ENCODE measurements at regions not wholly inside any gene's neighbourhood (a gene's known extent, or its start where the extent isn't known, plus 50 kb on each side); places are given as distances from the start of the nearest gene placed in this dataset.

- no peak for TF ChIP-seq CTCF (IDR thresholded peaks at IDR 0.05)
- ATAC-seq, result no peak
- H3K4me1 ChIP-seq (ENCODE audit: low read depth), result no peaks in the 10 kb centered on the region
- H3K4me3 ChIP-seq, result no peak overlapping the region
- no peaks in the 10 kb centered on the region for H3K36me3 ChIP-seq (ENCODE audit: low read depth)
- intact Hi-C loops (cut with DNase I, micrococcal nuclease), result no loop called here
- H3K9me3 ChIP-seq, result no peaks in the 10 kb centered on the region
- no peak for DNase-seq
Observed at GRCh38 chr17:34166352-34166751, 88.7 kb upstream of the CCL2 start.

GRCh38 chr17:34167354-34167753 lies 87.7 kb upstream of the CCL2 start:
- no peak for TF ChIP-seq CTCF (IDR thresholded peaks at IDR 0.05)
- intact Hi-C loops (cut with DNase I, micrococcal nuclease), result no loop called here
- H3K36me3 ChIP-seq (ENCODE audit: low read depth), result no peaks in the 10 kb centered on the region
- H3K4me3 ChIP-seq, result no peak overlapping the region
- ATAC-seq (no peak), DNase-seq (no peak)
- H3K4me1 ChIP-seq (ENCODE audit: low read depth), result no peaks in the 10 kb centered on the region
- no peaks in the 10 kb centered on the region for H3K9me3 ChIP-seq

DNA sequence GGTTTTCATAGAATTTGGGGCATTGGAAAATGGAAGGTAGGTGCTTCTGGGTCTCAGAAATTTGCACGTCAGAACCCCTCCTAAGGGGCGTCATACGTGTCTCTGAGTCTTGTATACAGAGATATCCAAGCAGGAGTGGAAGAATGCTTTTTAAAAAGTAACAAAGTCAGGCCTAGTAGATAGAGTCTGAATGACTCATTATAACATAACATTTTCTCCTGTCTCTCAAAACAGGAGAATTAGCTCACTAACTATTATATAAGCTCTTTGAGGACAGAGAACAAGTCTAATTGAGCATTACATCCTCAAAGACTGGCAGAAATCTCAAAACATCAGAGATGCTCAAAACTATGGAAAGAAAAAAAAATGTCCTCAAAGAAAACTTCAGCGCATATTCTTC lies 86.1 kb upstream of the CCL2 start:
- intact Hi-C loops (cut with DNase I, micrococcal nuclease), result no loop called here
- no peaks in the 10 kb centered on the region for H3K36me3 ChIP-seq (ENCODE audit: low read depth)
- DNase-seq (no peak), ATAC-seq (no peak)
- TF ChIP-seq CTCF (IDR thresholded peaks at IDR 0.05), result no peak
- no peaks in the 10 kb centered on the region for H3K9me3 ChIP-seq
- no peaks in the 10 kb centered on the region for H3K4me1 ChIP-seq (ENCODE audit: low read depth)
- H3K4me3 ChIP-seq, result no peak overlapping the region

DNA sequence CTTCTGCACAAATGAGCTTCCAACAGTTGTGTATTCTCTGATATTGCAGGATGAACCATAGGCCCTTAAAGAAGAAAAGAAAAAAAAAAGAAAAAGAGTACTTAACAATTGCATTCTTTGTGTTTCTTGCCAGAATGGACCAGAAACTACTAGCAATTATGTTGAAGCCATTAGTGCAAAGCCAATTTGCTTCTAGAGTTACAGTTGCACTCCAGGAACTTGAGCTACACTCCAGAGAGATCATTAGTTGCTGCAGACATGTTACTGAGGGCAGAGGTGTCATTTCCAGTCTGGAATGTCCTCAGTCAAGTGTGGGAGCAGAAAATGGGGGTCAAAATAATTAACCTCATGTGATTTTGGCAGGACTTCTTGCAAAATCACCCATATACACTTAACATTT lies 85.6 kb upstream of the CCL2 start:
- ATAC-seq (no peak), DNase-seq (no peak)
- intact Hi-C loops (cut with DNase I, micrococcal nuclease), result no loop called here
- H3K4me3 ChIP-seq, result no peak overlapping the region
- no peaks in the 10 kb centered on the region for H3K9me3 ChIP-seq
- TF ChIP-seq CTCF (IDR thresholded peaks at IDR 0.05), result no peak
- H3K4me1 ChIP-seq (ENCODE audit: low read depth), result no peaks in the 10 kb centered on the region
- H3K36me3 ChIP-seq (ENCODE audit: low read depth), result no peaks in the 10 kb centered on the region

DNA sequence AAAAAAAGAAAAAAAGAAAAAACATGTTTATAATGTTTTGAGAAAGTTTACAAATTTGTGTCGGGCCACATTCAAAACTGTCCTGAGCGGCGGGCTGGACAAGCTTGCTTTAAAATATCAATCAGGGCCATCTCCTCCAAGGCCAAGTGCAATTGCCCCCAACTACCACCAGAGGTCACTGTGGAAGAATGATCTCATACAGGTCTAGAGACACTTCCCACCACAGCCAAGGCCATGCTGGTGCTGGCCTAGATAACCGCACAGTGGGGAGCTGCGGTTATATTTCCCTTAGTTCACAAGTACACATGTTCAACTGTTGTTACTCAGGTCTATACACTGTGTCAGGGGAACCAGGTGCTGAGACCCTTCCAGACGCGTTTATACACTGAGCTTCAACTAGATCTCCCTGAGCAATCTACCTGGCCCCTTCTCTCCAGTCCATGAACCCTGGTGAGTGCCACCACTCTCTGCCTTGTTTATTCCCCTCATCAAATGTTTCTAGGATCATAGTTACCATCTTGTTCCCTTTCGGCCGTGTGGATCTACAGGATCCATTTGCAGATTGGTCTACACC lies 83.8 kb upstream of the CCL2 start:
- ATAC-seq (peak; percentile 76), DNase-seq (peak in 2 of 3 donors; percentile 43 to 71)
- no peaks in the 10 kb centered on the region for H3K36me3 ChIP-seq (ENCODE audit: low read depth)
- intact Hi-C loops (cut with DNase I, micrococcal nuclease), result no loop called here
- H3K4me3 ChIP-seq, result no peak overlapping the region
- TF ChIP-seq CTCF (IDR thresholded peaks at IDR 0.05), result peak; percentile 87
- H3K9me3 ChIP-seq, result no peaks in the 10 kb centered on the region
- H3K4me1 ChIP-seq (ENCODE audit: low read depth), result no peaks in the 10 kb centered on the region

DNA sequence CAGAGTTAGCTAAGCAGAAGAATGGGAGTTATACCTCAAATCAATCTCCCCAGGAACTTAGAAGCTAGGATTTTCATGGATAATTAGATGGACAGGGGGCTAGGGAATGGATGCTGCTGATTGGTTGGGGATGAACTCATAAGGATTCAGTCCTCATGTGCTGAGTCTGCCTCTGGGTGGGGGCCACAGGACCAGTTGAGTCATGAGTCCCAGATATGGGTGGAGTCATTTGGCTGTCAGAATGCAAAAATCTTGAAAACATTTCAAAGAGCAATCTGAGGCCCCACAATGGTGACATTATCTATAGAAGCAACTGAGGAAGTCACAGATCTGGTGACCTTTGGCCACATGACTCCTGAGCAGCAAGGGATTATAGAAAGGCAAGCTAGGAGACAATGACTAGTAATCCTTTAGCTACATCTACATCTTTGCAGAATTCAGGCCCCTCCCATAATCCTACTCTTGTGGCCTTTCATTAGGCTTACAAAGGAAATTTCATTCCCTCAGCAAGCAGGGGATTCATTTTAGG lies 82.6 kb upstream of the CCL2 start:
- intact Hi-C loops (cut with DNase I, micrococcal nuclease), result no loop called here

More for the DNA sequence above, 82.6 kb upstream of the CCL2 start:
- DNase-seq (no peak), ATAC-seq (no peak)
- no peaks in the 10 kb centered on the region for H3K9me3 ChIP-seq
- no peak overlapping the region for H3K4me3 ChIP-seq
- no peaks in the 10 kb centered on the region for H3K36me3 ChIP-seq (ENCODE audit: low read depth)
- TF ChIP-seq CTCF (IDR thresholded peaks at IDR 0.05), result no peak
- H3K4me1 ChIP-seq (ENCODE audit: low read depth), result no peaks in the 10 kb centered on the region
